PFSK-1 (cell line): ENCODE measurements at regions not wholly inside any gene's neighbourhood (a gene's known extent, or its start where the extent isn't known, plus 50 kb on each side); places are given as distances from the start of the nearest gene placed in this dataset.

Source experiments
- POLR2AphosphoS5 ChIP-seq: IDR thresholded peaks from 2 replicates; pipeline ENCODE4 v1.6.1; 2012; ENCODE audit warnings: low read depth, mild to moderate bottlenecking, control low read depth, low read length, moderate library complexity
- SIN3A ChIP-seq: IDR thresholded peaks from 2 replicates; pipeline ENCODE4 v1.6.1; 2012; ENCODE audit warnings: mild to moderate bottlenecking, low read length, moderate library complexity, borderline replicate concordance; ENCODE audit not compliant: insufficient read depth
- TAF1 ChIP-seq: IDR thresholded peaks from 2 replicates; pipeline ENCODE4 v1.6.1; 2012; ENCODE audit warnings: low read length, control low read depth, borderline replicate concordance; ENCODE audit not compliant: insufficient read depth
- TF ChIP-seq, protein P1 (sequence below), 2 experiments: IDR thresholded peaks; 2 replicates each; pipeline versions ENCODE4 v1.6.1 to v1.8.0; 2011 to 2012; ENCODE audit warnings: low read depth in 2 of 2, low read length in 2 of 2, control low read depth in 1 of 2, inconsistent platforms in 1 of 2, mild to moderate bottlenecking in 1 of 2, moderate library complexity in 1 of 2; ENCODE audit not compliant: insufficient read depth in 1 of 2

DNA sequence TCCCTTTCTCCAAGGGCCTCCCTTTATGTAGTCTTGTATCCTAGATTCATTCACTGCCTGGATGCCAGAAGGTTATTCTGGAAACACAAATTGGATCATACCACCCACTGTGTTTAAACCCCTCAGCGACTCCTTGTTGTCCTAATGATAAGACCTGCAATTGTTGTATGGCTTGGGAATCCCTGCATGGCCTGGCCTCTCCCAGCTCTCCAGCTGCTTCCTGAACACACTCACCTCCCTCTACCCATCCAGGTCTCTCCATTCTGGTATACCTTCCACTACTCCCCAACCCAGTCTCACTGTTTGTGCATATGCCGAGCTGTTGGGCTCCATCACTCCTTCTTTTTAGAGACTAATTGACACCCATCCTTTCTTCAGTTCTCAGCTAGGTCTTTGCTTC is 124.3 kb upstream of the ALX4 start:
- TF ChIP-seq POLR2AphosphoS5 (no peak), TAF1 (no peak), SIN3A (no peak)
- TF ChIP-seq, protein P1, sequence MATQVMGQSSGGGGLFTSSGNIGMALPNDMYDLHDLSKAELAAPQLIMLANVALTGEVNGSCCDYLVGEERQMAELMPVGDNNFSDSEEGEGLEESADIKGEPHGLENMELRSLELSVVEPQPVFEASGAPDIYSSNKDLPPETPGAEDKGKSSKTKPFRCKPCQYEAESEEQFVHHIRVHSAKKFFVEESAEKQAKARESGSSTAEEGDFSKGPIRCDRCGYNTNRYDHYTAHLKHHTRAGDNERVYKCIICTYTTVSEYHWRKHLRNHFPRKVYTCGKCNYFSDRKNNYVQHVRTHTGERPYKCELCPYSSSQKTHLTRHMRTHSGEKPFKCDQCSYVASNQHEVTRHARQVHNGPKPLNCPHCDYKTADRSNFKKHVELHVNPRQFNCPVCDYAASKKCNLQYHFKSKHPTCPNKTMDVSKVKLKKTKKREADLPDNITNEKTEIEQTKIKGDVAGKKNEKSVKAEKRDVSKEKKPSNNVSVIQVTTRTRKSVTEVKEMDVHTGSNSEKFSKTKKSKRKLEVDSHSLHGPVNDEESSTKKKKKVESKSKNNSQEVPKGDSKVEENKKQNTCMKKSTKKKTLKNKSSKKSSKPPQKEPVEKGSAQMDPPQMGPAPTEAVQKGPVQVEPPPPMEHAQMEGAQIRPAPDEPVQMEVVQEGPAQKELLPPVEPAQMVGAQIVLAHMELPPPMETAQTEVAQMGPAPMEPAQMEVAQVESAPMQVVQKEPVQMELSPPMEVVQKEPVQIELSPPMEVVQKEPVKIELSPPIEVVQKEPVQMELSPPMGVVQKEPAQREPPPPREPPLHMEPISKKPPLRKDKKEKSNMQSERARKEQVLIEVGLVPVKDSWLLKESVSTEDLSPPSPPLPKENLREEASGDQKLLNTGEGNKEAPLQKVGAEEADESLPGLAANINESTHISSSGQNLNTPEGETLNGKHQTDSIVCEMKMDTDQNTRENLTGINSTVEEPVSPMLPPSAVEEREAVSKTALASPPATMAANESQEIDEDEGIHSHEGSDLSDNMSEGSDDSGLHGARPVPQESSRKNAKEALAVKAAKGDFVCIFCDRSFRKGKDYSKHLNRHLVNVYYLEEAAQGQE (IDR thresholded peaks at IDR 0.05; ENCODE audit: insufficient read depth in 1 of 2, low read depth in 2 of 2, low read length in 2 of 2) = no peak
